ENCODE measurements at regions not wholly inside any gene's neighbourhood (a gene's known extent, or its start where the extent isn't known, plus 50 kb on each side); places are given as distances from the start of the nearest gene placed in this dataset.

GRCh38 chr2:862731-863466 lies 87.8 kb upstream of the SNTG2 start:
- TF ChIP-seq CTCF (conservative IDR thresholded peaks at IDR 0.05) (no peak), ZFX (IDR thresholded peaks at IDR 0.05) (no peak)
